ENCODE measurements at regions not wholly inside any gene's neighbourhood (a gene's known extent, or its start where the extent isn't known, plus 50 kb on each side); places are given as distances from the start of the nearest gene placed in this dataset.

DNA sequence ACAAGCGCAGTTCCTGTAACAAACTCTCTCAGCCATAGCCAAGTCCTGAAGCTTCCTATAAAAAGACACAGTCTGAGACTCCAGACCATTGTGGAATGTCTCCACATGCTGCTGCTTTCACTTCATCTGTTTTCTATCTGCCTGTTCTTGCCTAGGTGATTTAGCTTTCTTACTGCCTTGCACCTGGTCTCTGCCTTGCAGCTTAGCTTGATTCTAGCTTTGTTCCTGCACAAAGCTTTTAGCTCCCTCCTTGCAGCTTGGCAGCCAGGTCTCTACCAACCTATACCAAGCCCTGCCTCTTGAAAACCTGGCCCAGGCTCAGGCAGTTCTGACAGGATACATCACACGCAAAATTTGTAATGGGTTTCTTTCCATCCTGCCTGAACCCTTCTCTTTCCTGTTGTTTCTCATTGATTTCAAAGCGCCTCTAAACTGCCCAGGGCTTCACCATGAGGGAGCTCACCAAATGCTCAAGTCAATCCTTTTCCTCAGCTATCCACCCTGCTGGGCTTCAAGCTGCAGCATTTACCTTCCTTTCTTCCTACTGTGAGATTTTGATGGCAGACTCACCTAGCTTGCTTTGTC lies 941.3 kb upstream of the NXPH2 start:
- TF ChIP-seq, protein P1, sequence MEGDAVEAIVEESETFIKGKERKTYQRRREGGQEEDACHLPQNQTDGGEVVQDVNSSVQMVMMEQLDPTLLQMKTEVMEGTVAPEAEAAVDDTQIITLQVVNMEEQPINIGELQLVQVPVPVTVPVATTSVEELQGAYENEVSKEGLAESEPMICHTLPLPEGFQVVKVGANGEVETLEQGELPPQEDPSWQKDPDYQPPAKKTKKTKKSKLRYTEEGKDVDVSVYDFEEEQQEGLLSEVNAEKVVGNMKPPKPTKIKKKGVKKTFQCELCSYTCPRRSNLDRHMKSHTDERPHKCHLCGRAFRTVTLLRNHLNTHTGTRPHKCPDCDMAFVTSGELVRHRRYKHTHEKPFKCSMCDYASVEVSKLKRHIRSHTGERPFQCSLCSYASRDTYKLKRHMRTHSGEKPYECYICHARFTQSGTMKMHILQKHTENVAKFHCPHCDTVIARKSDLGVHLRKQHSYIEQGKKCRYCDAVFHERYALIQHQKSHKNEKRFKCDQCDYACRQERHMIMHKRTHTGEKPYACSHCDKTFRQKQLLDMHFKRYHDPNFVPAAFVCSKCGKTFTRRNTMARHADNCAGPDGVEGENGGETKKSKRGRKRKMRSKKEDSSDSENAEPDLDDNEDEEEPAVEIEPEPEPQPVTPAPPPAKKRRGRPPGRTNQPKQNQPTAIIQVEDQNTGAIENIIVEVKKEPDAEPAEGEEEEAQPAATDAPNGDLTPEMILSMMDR (IDR thresholded peaks at IDR 0.05) = no peak
- TF ChIP-seq POLR2A (IDR thresholded peaks at IDR 0.05) (no peak), POLR2AphosphoS5 (IDR thresholded peaks at IDR 0.05) (no peak)
